Stimulated activated CD4-positive, alpha-beta T cell treated with anti-CD3 and anti-CD28 coated beads, Interleukin-12 subunit alpha, Interleukin-12 subunit beta, amount 100 ng/mL, for 24 hours (primary cell): ENCODE measurements at regions not wholly inside any gene's neighbourhood (a gene's known extent, or its start where the extent isn't known, plus 50 kb on each side); places are given as distances from the start of the nearest gene placed in this dataset.

Experiments used
- DNase-seq, 2 experiments: peaks; one replicate each; pipeline ENCODE4 v3.0.0-alpha.2; 2020; ENCODE audit warnings: low read depth in 2 of 2

DNA sequence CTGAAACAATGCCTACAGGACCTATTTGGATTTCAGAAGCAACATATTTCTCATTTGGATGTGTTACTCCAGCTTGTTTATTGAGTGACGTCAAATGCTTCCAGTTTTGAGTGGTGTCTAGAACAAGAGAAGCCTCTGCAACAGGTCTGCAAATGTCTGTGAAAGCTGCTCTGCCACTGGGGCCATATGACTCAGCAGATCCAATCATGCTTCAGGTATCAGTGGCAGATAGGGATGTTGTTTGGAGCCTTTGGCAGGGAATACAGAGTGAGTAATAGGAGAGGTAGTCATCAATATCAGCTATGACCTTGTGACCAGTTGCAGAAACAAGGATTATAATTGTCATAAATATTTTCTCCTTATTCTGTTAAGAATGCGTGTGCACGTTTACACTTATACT is 141.1 kb upstream of the ZXDA start:
- no peak for DNase-seq

DNA sequence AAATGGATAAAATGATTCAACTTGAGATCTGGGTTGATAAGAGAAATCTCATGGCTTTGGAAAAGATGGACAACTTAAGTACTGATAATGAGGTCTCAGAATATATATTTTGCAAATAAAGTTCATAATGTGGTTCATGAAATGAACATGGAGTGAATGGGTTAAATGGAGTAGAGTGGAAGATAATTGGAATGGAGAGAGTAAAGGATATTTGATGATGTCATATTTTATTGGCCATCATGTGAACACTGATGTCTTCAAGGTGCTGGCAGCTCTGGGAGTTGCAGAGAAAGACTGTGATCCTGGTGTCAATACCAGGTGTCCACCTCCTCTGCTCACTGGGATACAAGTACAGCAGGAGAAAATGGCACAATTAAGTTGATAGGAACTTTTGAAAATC is 133.9 kb upstream of the ZXDA start:
- DNase-seq: no peak

DNA sequence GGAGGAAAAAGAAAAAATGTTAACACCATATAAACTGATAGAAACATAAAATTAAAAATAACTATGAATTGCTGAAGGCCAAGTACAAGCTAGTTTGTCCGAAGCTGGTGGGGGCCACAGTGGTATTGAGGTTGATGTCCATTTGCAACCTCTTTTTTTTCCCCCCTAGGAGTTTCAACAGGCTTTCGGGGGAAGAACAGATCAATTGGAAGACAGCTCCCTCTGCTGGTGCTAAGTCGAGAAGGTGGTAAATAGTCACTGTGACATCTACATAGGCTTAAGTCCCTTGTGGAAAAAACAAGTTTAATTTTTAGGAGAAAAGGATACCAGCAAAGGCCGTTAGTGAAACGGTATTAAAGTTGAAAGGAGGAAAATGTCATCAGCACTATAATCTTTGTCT is 115.7 kb upstream of the ZXDA start:
- DNase-seq: peak in 1 of 2 experiments; percentile 1

DNA sequence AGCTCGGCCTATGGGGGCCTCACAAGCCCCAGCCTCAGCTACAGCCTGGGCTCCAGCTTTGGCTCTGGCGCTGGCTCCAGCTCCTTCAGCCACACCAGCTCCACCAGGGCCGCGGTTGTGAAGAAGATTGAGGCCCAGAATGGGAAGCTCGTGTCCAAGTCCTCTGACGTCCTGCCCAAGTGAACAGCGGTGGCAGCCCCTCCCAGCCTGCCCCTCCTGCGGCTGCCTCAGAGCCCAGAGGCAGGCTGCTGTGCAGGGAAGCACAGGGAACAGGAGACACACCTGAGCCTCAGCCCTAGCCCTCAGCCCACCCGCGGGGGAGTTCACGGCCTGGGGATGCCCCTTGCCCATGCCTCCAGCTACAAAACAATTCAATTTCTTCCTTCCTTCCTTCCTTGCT is 75.7 kb upstream of the ZXDA start:
- no peak for DNase-seq

DNA sequence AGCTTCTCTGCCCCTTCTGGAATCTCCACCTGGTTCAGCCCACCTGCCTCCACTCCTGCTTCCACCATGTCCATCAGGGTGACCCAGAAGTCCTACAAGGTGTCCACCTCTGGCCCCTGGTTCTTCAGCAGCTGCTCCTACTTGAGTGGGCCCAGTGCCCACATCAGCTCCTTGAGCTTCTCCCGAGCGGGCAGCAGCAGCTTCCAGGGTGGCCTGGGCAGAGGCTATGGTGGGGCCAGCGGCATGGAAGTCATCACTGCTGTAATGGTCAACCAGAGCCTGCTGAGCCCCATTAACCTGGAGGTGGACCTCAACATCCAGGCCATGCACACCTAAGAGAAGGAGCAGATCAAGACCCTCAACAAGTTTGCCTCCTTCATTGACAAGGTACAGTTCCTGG is 74.4 kb upstream of the ZXDA start:
- no peak for DNase-seq

DNA sequence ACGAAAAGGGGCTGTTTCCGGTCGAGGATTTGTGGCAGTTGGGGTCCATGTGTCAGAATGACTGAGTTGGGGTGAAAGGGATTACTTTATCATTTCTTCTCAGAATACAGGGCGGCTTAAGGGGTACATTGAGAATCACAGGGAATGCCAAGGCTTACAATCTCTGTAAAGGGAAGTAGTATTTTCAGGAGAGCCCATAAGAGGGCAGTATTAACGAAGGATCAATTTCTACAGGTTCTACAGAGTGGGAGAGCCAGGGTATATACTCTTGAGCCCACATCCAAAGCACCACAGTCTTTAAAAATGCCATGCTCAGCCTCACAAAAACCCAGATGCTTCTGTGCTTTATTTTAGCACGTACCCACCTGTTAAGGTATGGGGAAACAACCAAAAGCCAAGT is 67.7 kb upstream of the ZXDA start:
- no peak for DNase-seq

DNA sequence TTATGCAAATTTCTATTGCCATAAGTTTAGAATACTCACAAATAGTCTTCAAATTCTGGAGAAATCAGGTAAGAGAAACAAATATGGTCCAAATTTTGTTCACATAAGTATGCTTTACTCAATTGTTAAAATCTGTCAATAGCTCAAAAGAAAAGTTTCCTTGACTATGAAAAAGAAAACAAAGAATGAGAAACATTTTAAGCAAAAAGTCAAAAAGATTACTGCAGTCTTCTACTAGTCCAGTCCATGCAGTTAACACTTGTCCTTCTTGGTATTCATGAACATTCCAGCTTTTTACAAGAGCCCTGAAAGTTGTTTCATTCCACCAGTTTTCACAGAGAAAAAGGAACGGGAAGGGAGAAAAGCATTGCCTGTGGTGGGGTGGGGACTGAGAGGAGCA is 54.7 kb upstream of the ZXDA start:
- no peak for DNase-seq
